Cardiac fibroblast (primary cell): ENCODE measurements at regions not wholly inside any gene's neighbourhood (a gene's known extent, or its start where the extent isn't known, plus 50 kb on each side); places are given as distances from the start of the nearest gene placed in this dataset.
"Not testable (repeated sequence)": the region's sequence is repeated elsewhere in the genome, so short reads cannot be mapped to it uniquely, and the experiment has no call there.

Experiments used
- DNase-seq, 2 donors: peaks; one replicate each; pipeline versions ENCODE4 v3.0.0 to v3.0.0-alpha.2; 2010; ENCODE audit warnings: low read depth in 2 of 2
- H3K4me3 ChIP-seq, 2 donors: replicated peaks in 1 of 2; 1 replicate in 1 of 2; 2 replicates in 1 of 2; pipeline ENCODE4 v1.5.1; 2011; ENCODE audit warnings: low read depth in 2 of 2, low read length in 2 of 2, mild to moderate bottlenecking in 2 of 2, moderate library complexity in 1 of 2
- CTCF ChIP-seq: IDR thresholded peaks from one replicate; pipeline ENCODE4 v1.5.1; 2011; ENCODE audit warnings: low read depth, mild to moderate bottlenecking, low read length, inconsistent platforms

GRCh38 chr14:22184157-22184829, 404.7 kb downstream of the DAD1 start:
- no peak for TF ChIP-seq CTCF
- peak in 1 of 2 donors; percentile 34 for DNase-seq
- H3K4me3 ChIP-seq: no peak overlapping the region

DNA sequence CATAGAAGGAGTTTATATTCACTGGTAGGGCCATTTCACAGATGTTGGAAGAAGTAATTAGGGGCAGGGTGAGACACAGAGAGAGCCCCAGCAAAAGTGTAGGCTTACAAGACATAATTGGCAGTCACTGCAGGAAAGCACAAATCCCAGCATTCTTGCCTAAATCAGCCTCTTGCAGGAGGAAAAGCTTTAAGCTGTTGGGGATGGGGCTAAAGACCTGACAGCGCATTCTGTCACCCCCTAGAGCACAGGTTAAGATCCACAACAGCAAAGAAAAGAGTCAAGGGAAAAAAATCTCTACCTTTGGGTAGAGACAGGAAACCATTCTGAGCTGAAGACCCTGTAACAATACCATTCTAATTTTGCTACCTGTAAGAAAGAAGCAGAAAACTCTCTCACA, 409.0 kb downstream of the DAD1 start:
- no peak for TF ChIP-seq CTCF
- no peak for DNase-seq
- no peak overlapping the region for H3K4me3 ChIP-seq

DNA sequence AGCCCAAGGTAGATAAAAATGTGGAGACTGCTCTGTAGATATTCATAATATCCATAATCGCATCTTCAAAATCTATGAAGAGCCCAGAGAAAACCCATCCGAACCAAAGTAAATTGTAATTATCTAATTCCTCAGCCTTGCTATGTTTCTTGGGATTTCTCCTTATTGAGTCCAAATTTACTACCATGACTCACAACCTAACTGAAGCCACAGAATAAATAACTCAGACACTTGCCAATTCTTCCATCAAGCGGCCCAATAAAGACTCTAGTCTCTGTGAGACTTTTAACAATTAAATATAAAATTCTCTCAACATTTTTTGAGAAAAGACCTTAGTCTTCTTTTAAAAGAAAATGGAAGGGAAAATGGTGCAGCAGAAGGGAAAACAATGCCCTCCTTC, 409.8 kb downstream of the DAD1 start:
- TF ChIP-seq CTCF: no peak
- no peak for DNase-seq
- H3K4me3 ChIP-seq: no peak overlapping the region

DNA sequence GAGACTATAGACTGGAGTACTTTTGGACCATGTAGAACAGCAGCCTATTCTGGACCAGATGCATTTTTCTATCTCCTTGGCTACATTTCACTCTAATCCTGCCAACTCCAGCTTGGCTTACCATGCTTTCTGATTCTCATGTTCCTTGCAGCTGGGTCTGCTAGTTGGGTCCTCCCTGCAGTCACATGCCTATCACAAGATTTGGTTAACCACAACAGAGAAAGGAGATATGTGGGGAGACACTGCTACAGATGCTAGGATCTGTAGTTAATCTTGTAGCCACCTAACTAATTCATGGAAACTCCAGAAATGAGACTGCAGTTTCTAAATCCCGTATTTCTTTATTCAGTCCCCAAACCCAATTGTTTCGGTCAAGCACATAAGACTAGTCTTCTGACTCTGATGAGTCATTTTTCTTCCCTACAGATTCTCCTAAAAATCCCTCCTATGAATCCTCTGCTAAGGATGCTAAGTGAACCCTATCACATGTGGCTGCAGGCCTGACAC, 410.6 kb downstream of the DAD1 start:
- no peak overlapping the region for H3K4me3 ChIP-seq
- DNase-seq: no peak
- no peak for TF ChIP-seq CTCF

DNA sequence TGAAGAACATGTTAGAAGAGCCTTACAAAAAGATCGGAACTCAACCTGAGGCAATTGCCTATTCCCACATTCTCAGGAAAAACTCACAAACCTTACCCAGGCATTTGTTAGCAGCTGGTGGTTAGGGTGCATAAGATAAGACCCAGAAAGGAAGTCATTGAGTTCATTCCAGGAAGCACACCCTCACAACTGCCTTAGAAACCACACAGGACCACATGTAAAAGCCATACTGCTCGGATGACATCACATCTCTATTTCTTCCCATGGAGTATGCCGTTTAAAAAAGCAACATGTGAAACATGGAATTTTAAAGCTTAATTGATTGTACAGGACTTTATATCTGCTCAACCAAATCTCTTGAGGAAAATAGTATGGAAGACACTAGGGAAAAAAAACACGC, 411.2 kb downstream of the DAD1 start:
- H3K4me3 ChIP-seq: no peak overlapping the region
- TF ChIP-seq CTCF: no peak
- DNase-seq: no peak

GRCh38 chr14:22176957-22177356, 412.1 kb downstream of the DAD1 start:
- no peak for TF ChIP-seq CTCF
- DNase-seq: no peak
- no peak overlapping the region for H3K4me3 ChIP-seq

GRCh38 chr14:22175278-22175558, 413.8 kb downstream of the DAD1 start:
- not testable (repeated sequence) for H3K4me3 ChIP-seq, DNase-seq
